ENCODE measurements at regions not wholly inside any gene's neighbourhood (a gene's known extent, or its start where the extent isn't known, plus 50 kb on each side); places are given as distances from the start of the nearest gene placed in this dataset.

DNA sequence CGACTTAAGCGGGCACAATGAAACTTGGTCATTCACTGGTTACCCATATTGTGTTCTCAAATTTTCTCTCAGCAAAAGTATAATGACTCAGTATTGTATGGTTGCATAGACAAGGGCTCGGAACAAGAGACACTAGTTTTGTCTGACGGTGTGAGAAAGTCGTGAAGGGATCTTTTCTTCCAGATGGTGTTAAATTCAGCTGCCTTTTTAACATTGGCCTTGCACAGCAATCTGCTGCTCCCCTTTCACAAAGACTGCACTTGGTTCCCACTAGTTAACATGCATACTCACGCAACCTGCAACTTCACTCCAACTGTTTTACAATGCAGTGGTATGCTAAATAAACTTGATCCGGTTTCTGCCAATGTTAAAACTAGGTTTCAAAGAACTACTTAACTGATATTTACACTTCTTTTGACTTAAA lies 219.2 kb downstream of the MEF2C start:
- CTCF ChIA-PET, result interaction anchor here (1.0 kb wide), 1 partner anchor 11 kb away, joined by 4 read pairs; no protein-coding TSS in a partner anchor

GRCh38 chr5:88662846-88663245 lies 220.1 kb downstream of the MEF2C start:
- peaks cover 26% of the 10 kb centered on the region for H3K4me1 ChIP-seq (ENCODE audit: control insufficient read depth, insufficient read depth, low read length)
- H3K4me3 ChIP-seq, result no peak overlapping the region
- in situ Hi-C loops (cut with MboI), result no loop called here
- H3K9ac ChIP-seq (ENCODE audit: control insufficient read depth, insufficient read depth, low read length), result no peak overlapping the region
- H3K27me3 ChIP-seq (replicated peaks in 1 of 2; ENCODE audit: control insufficient read depth in 2 of 2, insufficient read depth in 2 of 2, low read length in 1 of 2), result peaks cover 0 to 33% of the 10 kb centered on the region in 2 experiments; a peak in 2 of 4 replicates
- DNase-seq (ENCODE audit: low read depth, low spot score) (no peak), FAIRE-seq (no peak), ATAC-seq (no peak)
- TF ChIP-seq ZNF384 (IDR thresholded peaks at IDR 0.05; ENCODE audit: borderline replicate concordance, low read depth, low read length), result no peak
- TF ChIP-seq EGR1 (IDR thresholded peaks at IDR 0.05; ENCODE audit: borderline replicate concordance in 1 of 2, low read depth in 2 of 2, low read length in 2 of 2), result no peak
- no peak for TF ChIP-seq STAT3 (IDR thresholded peaks at IDR 0.05; ENCODE audit: low read depth, low read length)
- TF ChIP-seq NFIC (IDR thresholded peaks at IDR 0.05; ENCODE audit: low read depth, low read length), result no peak
- TF ChIP-seq NR2F1 (conservative IDR thresholded peaks at IDR 0.05), result no peak
- no peak for TF ChIP-seq EZH2 (IDR thresholded peaks at IDR 0.05; ENCODE audit: borderline replicate concordance, control insufficient read depth, low read depth, low read length)
- TF ChIP-seq PML (IDR thresholded peaks at IDR 0.05; ENCODE audit: low read length), result no peak
- WGBS (ENCODE audit: insufficient coverage, insufficient replicate concordance, low lambda C conversion rate, missing lambda C conversion rate), result 20% methylated on average over 6 of the region's 6 CpGs
- ChIA-PET SMC1A (ENCODE audit: uncharacterized antibody, unreplicated experiment) (no interaction called here), POLR2A (no interaction called here), RAD21 (ENCODE audit: unreplicated experiment) (no interaction called here), CTCF (no interaction called here)
- no TSS peak for BruUV-seq (replicated peaks)
- no peak overlapping the region for H2AFZ ChIP-seq (ENCODE audit: control insufficient read depth, low read depth, low read length)
- intact Hi-C loops (cut with micrococcal nuclease; ENCODE audit: unreplicated experiment), result loop anchor here (1.0 kb wide), 1 partner anchor 10 kb away; no protein-coding TSS in a partner anchor
- no peak overlapping the region for H3K4me2 ChIP-seq (ENCODE audit: control insufficient read depth, insufficient read depth)
- no peaks in the 10 kb centered on the region for H4K20me1 ChIP-seq (ENCODE audit: control insufficient read depth, insufficient read depth)
- no peak overlapping the region for H3K27ac ChIP-seq (ENCODE audit: control insufficient read depth, insufficient read depth)
- H3K36me3 ChIP-seq (ENCODE audit: control insufficient read depth in 2 of 2, insufficient read depth in 2 of 2, low read length in 1 of 2), result no peaks in the 10 kb centered on the region
- peaks cover 2% of the 10 kb centered on the region; the same call in 2 of the 3 replicates for H3K9me3 ChIP-seq (replicated peaks; ENCODE audit: control insufficient read depth, insufficient read depth, low read length)
- H3K79me2 ChIP-seq (ENCODE audit: control insufficient read depth, insufficient read depth, low read length), result no peaks in the 10 kb centered on the region

More for the DNA sequence above, 219.2 kb downstream of the MEF2C start:
- in situ Hi-C loops (cut with MboI) (no loop called here), intact Hi-C loops (cut with micrococcal nuclease; ENCODE audit: unreplicated experiment) (loop anchor here (1.0 kb wide), 1 partner anchor 9 kb away; no protein-coding TSS in a partner anchor)
- TF ChIP-seq LARP7 (IDR thresholded peaks at IDR 0.05) (no peak), ZBTB33 (IDR thresholded peaks at IDR 0.05) (no peak), TBL1XR1 (IDR thresholded peaks at IDR 0.05; ENCODE audit: low read depth, low read length) (no peak), ATF7 (IDR thresholded peaks at IDR 0.05; ENCODE audit: low read depth) (no peak)
- H3K79me2 ChIP-seq (ENCODE audit: control insufficient read depth, insufficient read depth, low read length), result no peaks in the 10 kb centered on the region
- H3K4me2 ChIP-seq (ENCODE audit: control insufficient read depth, insufficient read depth), result no peak overlapping the region
- H3K36me3 ChIP-seq (ENCODE audit: control insufficient read depth in 2 of 2, insufficient read depth in 2 of 2, low read length in 1 of 2), result no peaks in the 10 kb centered on the region
- no peak for DNase-seq (ENCODE audit: low read depth, low spot score)
- POLR2A ChIA-PET, result no interaction called here
- H3K9me3 ChIP-seq (replicated peaks; ENCODE audit: control insufficient read depth, insufficient read depth, low read length), result peaks cover 2% of the 10 kb centered on the region; the same call in 2 of the 3 replicates
- no peak for FAIRE-seq
- RAD21 ChIA-PET (ENCODE audit: unreplicated experiment), result interaction anchor here (0.6 kb wide), 1 partner anchor 16 kb away, joined by 3 read pairs; no protein-coding TSS in a partner anchor
- no peak overlapping the region for H3K27ac ChIP-seq (ENCODE audit: control insufficient read depth, insufficient read depth)
- H3K9ac ChIP-seq (ENCODE audit: control insufficient read depth, insufficient read depth, low read length), result no peak overlapping the region
- no peak overlapping the region for H3K4me3 ChIP-seq
- no peak overlapping the region for H2AFZ ChIP-seq (ENCODE audit: control insufficient read depth, low read depth, low read length)
- no TSS peak for BruUV-seq (replicated peaks)
- WGBS (ENCODE audit: insufficient coverage, insufficient replicate concordance, low lambda C conversion rate, missing lambda C conversion rate), result 46% methylated on average over 7 of the region's 7 CpGs
- SMC1A ChIA-PET (ENCODE audit: uncharacterized antibody, unreplicated experiment), result no interaction called here
- peaks cover 27% of the 10 kb centered on the region for H3K4me1 ChIP-seq (ENCODE audit: control insufficient read depth, insufficient read depth, low read length)
- peaks cover 0 to 37% of the 10 kb centered on the region in 2 experiments; a peak in 2 of 4 replicates for H3K27me3 ChIP-seq (replicated peaks in 1 of 2; ENCODE audit: control insufficient read depth in 2 of 2, insufficient read depth in 2 of 2, low read length in 1 of 2)
- no peak for ATAC-seq
- H4K20me1 ChIP-seq (ENCODE audit: control insufficient read depth, insufficient read depth), result no peaks in the 10 kb centered on the region

All from GM12878 (cell line).